HEK293T (cell line): ENCODE measurements at regions not wholly inside any gene's neighbourhood (a gene's known extent, or its start where the extent isn't known, plus 50 kb on each side); places are given as distances from the start of the nearest gene placed in this dataset.

Source experiments
- CTCF ChIA-PET: fragments of 350-600 bp; formaldehyde crosslinking; extraction: SDS; loops from one replicate; lab custom pipeline; 2021; ENCODE audit warnings: antibody characterized with exemption, inconsistent platforms; lab: Yijun Ruan, JAX
- POLR2A ChIA-PET: fragments of 350-600 bp; formaldehyde crosslinking; extraction: SDS; loops from one replicate; lab custom pipeline; 2020; ENCODE audit warnings: antibody characterized with exemption, inconsistent platforms; lab: Yijun Ruan, JAX
- DNase-seq: peaks from one replicate; pipeline ENCODE4 v3.0.0; 2012; ENCODE audit warnings: mixed read lengths; ENCODE audit errors: extremely low spot score
- ARNT ChIP-seq: fragments of 450-650 bp; IDR thresholded peaks from 2 replicates; pipeline ENCODE4 v1.6.1; 2017; ENCODE audit warnings: mild to moderate bottlenecking
- BHLHE40 ChIP-seq: fragments of 450-650 bp; IDR thresholded peaks from 2 replicates; pipeline ENCODE4 v1.6.1; 2016; ENCODE audit warnings: mild to moderate bottlenecking, moderate library complexity, borderline replicate concordance
- CTBP1 ChIP-seq: fragments of 450-650 bp; IDR thresholded peaks from 2 replicates; pipeline ENCODE4 v1.6.1; 2016; ENCODE audit warnings: borderline replicate concordance
- ELF4 ChIP-seq: fragments of 450-650 bp; IDR thresholded peaks from 2 replicates; pipeline ENCODE4 v1.6.1; 2017; ENCODE audit warnings: antibody characterized with exemption
- FOXA1 ChIP-seq: fragments of 450-650 bp; IDR thresholded peaks from 2 replicates; pipeline ENCODE4 v1.6.1; 2016; ENCODE audit warnings: mild to moderate bottlenecking
- FOXK2 ChIP-seq: fragments of 450-650 bp; IDR thresholded peaks from 2 replicates; pipeline ENCODE4 v1.6.1; 2016; ENCODE audit warnings: mild to moderate bottlenecking
- FOXM1 ChIP-seq: fragments of 450-650 bp; IDR thresholded peaks from 2 replicates; pipeline ENCODE4 v1.6.1; 2017; ENCODE audit warnings: mild to moderate bottlenecking, borderline replicate concordance
- HDGF ChIP-seq: fragments of 450-650 bp; IDR thresholded peaks from 2 replicates; pipeline ENCODE4 v1.6.1; 2017; ENCODE audit warnings: antibody characterized with exemption, borderline replicate concordance
- L3MBTL2 ChIP-seq: fragments of 450-650 bp; conservative IDR thresholded peaks from 2 replicates; pipeline ENCODE4 v1.6.1; 2016; ENCODE audit warnings: mild to moderate bottlenecking
- LEF1 ChIP-seq: fragments of 450-650 bp; IDR thresholded peaks from 2 replicates; pipeline ENCODE4 v1.6.1; 2017; ENCODE audit warnings: mild to moderate bottlenecking, borderline replicate concordance
- NFRKB ChIP-seq: fragments of 450-650 bp; IDR thresholded peaks from 2 replicates; pipeline ENCODE4 v1.6.1; 2016; ENCODE audit warnings: mild to moderate bottlenecking, moderate library complexity
- SP1 ChIP-seq: fragments of 450-650 bp; IDR thresholded peaks from 2 replicates; pipeline ENCODE4 v1.6.1; 2017
- SUZ12 ChIP-seq: fragments of 450-650 bp; IDR thresholded peaks from 2 replicates; pipeline ENCODE4 v1.6.1; 2016; ENCODE audit warnings: mild to moderate bottlenecking
- TARDBP ChIP-seq: fragments of 450-650 bp; IDR thresholded peaks from 2 replicates; pipeline ENCODE4 v1.6.1; 2016
- ZNF384 ChIP-seq: fragments of 450-650 bp; IDR thresholded peaks from 2 replicates; pipeline ENCODE4 v1.6.1; 2016
- TF ChIP-seq, protein P1 (sequence below): fragments of 450-650 bp; IDR thresholded peaks from 2 replicates; pipeline ENCODE4 v1.6.1; 2016

DNA sequence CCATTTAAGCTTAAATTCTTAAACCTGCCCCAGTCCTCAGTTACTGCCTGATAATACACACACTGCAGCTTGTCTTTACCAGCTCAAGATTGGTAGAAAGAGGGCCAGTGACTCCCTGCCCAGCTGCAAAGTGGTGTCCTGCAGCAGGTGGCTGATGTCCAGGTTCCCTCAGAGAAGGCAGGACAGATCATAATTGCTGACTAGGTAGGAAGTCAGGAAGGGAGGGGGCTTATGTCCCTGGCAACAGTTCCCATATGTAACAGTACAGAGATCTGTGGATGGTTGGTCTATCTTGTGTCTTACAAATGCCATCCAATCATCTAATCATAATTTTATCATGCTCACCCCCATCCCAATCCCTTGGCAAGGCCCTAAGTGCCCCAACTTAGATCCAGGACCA, 492.1 kb upstream of the PPP2R3A start:
- DNase-seq = no peak
- TF ChIP-seq ELF4 (no peak), FOXK2 (no peak), SUZ12 (no peak), FOXM1 (no peak), CTBP1 (no peak), LEF1 (no peak), ARNT (no peak), TARDBP (no peak), FOXA1 (no peak), ZNF384 (no peak), HDGF (no peak)
- ChIA-PET CTCF (no interaction called here), POLR2A (no interaction called here)

DNA sequence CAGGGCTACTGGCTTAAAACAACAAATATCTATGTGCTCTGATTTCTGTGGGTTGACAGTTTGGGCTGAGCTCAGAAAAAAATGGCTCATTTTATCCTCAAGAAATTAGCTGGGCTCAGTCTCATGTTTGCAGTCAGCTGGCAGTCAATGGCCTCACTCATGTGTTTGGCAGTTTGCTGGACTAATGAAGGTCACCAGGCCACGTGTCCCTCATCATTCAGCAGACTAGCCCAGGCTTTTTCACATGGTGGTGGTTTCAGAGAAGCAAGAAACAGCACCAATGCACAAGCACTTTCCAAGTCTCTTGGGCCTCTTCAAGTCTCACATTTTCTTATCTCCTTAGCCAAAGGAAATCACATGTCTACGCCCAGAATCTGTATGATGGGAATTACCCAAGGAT, 478.3 kb upstream of the PPP2R3A start:
- ChIA-PET POLR2A (no interaction called here), CTCF (no interaction called here)
- TF ChIP-seq, protein P1, sequence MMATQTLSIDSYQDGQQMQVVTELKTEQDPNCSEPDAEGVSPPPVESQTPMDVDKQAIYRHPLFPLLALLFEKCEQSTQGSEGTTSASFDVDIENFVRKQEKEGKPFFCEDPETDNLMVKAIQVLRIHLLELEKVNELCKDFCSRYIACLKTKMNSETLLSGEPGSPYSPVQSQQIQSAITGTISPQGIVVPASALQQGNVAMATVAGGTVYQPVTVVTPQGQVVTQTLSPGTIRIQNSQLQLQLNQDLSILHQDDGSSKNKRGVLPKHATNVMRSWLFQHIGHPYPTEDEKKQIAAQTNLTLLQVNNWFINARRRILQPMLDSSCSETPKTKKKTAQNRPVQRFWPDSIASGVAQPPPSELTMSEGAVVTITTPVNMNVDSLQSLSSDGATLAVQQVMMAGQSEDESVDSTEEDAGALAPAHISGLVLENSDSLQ = no peak
- TF ChIP-seq FOXM1 = no peak
- no peak for TF ChIP-seq ZNF384
- TF ChIP-seq BHLHE40 = no peak
- no peak for TF ChIP-seq ARNT
- no peak for TF ChIP-seq SUZ12
- TF ChIP-seq L3MBTL2 = no peak
- DNase-seq = no peak

DNA sequence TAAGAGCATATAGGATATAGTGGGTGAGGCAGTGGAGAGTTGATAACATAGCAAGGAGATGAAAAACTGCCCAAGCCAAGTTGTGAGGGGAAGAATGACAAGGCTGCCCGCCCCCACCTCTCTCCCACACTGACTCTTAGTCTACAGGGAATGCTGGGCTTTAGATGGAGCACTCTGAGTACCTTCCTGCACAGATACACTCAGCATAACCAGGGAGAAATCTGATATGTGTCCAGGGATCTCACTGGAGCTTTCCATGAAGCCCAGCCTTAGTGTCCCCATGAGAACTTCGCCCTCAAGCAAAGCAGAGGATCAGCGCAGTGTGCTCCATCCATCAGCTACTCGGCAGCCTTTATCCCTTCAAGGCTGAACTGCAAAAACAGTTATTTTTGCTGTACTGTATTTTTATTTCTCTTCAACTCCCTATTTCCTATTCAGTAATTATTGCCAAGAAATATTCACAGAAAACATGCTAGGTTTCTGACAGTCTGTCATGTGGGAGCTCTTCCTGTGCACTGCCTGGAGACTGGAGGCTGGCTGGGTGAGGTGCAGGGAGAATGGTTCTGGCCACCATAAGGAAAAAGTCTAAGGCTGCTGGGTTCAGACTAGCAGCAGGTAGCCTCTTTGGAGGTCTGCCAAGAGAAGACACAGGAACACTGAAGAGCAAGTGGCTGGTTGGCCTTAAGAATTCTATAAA, 475.2 kb upstream of the PPP2R3A start:
- no peak for TF ChIP-seq FOXM1
- TF ChIP-seq CTBP1 = no peak
- TF ChIP-seq SUZ12 = no peak
- TF ChIP-seq L3MBTL2 = no peak
- TF ChIP-seq, protein P1 = no peak
- TF ChIP-seq ELF4 = no peak
- TF ChIP-seq SP1 = no peak
- TF ChIP-seq ARNT = no peak
- TF ChIP-seq NFRKB = no peak
- no peak for TF ChIP-seq TARDBP
- TF ChIP-seq FOXA1 = no peak
- TF ChIP-seq FOXK2 = no peak
- TF ChIP-seq LEF1 = no peak
- TF ChIP-seq HDGF = no peak
- no peak for TF ChIP-seq BHLHE40
- no peak for TF ChIP-seq ZNF384
- ChIA-PET CTCF (no interaction called here), POLR2A (no interaction called here)
- no peak for DNase-seq

DNA sequence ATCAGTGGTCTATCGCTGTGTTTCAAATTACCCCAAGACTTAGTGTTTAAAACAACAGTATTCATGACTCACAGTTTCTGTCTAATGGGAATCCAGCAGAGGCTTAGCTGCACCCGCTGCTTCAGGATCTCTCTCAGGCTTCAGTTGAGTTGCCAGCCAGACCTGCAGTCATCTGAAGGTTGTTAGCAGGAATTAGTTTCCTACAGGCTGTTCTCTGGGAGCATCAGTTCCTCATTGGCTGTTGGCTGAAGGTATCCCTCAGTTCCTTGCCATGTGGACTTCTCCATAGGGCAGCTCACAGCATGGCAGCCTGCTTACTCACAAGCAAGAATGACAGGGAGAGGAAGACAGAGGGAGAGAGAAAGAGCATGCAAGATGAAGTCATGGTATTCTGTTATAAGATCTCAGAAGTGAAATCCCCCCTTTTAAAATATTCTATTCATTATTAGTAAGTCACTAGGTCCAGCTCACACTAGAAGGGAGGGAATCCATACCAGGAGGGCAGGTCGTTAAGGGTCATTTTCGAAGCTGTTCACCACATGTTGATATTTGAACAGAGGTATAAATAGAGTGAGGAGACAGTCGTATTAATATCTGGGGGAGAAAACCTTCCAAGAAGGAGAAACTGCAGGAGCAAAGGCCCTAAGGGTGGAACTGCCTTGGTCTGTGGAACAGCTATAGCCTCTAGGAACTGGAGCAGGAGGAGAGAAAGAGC, 473.9 kb upstream of the PPP2R3A start:
- ChIA-PET CTCF (no interaction called here), POLR2A (no interaction called here)
- TF ChIP-seq SP1 = no peak
- no peak for DNase-seq

DNA sequence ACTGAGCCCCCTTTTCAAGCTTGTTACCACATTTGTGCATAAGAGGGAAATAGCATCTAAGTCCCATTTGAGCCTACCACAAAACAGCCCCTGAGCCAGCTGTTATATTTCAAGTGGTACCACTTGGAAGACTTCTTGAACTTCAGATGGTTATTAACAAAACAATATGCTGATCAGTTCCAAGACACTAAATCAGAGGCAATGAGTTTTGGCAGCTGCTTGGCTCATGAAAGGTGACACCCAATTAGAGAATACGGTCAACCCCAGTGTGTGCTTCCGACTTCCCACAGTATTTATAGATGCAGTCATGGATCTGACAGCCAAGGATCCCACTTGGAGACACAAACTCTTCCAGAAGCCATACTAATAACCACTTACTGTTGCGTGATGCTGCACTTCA, 469.6 kb upstream of the PPP2R3A start:
- POLR2A ChIA-PET = no interaction called here

DNA sequence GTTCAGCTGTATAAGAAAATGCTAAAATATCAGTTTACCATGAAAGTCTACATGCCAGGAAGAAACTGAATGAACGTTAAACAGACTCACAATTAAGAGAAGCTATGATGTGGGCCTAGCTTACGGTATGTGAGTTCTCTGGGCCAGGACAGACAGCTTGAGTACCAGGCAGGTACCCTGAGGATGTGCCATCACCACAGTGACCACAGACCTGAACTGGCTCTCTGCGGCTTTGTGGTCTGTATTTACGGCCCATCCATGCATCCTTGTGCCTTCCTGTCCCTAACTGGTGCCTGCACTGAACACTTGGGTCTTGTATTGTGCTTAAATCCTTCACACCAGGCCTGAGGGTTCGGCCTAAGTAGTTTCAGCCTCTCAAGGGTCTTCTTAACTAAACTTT, 467.5 kb upstream of the PPP2R3A start:
- no peak for TF ChIP-seq SP1
- TF ChIP-seq, protein P1 = no peak
- TF ChIP-seq BHLHE40 = no peak
- TF ChIP-seq ZNF384 = no peak
- no peak for TF ChIP-seq ARNT
- no peak for TF ChIP-seq L3MBTL2
- no peak for TF ChIP-seq CTBP1

More for the DNA sequence above, 469.6 kb upstream of the PPP2R3A start:
- TF ChIP-seq SP1 (no peak), SUZ12 (no peak), HDGF (no peak), ELF4 (no peak), LEF1 (no peak), ZNF384 (no peak), FOXM1 (no peak), NFRKB (no peak)
- no peak for DNase-seq
- CTCF ChIA-PET = no interaction called here

DNA sequence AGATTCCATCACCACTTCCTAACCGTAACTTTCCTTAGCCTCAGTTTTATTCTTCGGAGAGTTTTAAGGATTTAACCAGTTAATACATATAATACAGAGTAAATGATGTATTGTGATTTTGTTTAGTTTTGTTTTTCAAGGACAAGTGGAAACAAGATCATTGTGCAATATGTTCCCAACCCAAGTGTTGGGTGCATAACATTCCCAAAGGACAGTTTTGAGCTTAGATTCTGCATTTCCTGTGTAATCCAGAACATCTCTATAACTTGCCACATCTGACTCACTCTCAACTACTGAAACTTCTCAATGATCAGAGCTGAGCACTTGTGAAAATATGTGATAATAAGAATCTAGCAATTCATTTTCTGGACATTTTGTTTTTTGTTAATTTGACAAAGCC, 466.1 kb upstream of the PPP2R3A start:
- DNase-seq = no peak
- ChIA-PET POLR2A (no interaction called here), CTCF (no interaction called here)
- no peak for TF ChIP-seq LEF1
- no peak for TF ChIP-seq BHLHE40
- TF ChIP-seq FOXK2 = no peak
- TF ChIP-seq HDGF = no peak
- no peak for TF ChIP-seq SUZ12
- TF ChIP-seq ELF4 = no peak
- no peak for TF ChIP-seq FOXM1
- no peak for TF ChIP-seq ZNF384
- TF ChIP-seq L3MBTL2 = no peak
- no peak for TF ChIP-seq ARNT

More for the DNA sequence above, 467.5 kb upstream of the PPP2R3A start:
- POLR2A ChIA-PET = no interaction called here
- CTCF ChIA-PET = no interaction called here
- no peak for DNase-seq
